ENCODE measurements at regions not wholly inside any gene's neighbourhood (a gene's known extent, or its start where the extent isn't known, plus 50 kb on each side); places are given as distances from the start of the nearest gene placed in this dataset.

DNA sequence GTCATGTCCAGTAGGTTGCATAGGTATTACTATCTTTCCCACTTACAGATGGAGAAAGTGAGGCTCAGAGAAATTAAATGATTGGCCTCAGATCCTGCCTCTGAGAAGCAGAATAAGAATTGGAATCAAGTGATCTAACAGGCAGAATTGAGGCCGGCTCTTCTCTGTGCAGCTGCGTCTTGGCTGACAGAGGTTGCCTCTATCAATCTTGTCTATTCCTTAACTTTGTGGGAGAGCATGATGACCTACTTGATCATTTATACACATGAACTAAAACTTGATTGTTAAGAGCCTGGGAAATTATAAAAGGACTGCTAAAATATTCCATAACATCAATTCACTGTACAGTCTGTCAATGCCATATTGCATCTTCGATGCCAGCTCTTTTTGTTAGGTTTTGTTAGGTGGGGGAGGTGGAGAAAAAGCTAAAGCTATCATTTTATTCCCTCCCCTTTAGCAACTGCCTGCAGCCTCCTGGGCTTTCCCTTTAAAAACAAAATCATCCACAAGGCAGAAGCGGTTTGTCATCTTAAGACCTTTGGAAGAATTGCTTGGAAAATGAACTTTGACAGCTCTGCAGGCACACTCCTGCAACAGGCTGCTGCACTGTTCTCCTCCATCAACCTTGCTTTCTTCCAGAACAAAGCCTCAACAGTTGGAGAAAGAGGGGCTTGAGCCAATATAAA is 247.4 kb downstream of the SMARCA2 start:
- no peak for TF ChIP-seq POLR2A (IDR thresholded peaks at IDR 0.05)
- no peak for TF ChIP-seq CTCF (IDR thresholded peaks at IDR 0.05)
- Histone ChIP-seq H3K4me3 (no peak overlapping the region), H3K27ac (peak overlapping the region in 1 of 2 donors; percentile 26), H3K9me3 (no peaks in the 10 kb centered on the region), H3K27me3 (no peaks in the 10 kb centered on the region), H3K4me1 (peaks cover 0 to 7% of the 10 kb centered on the region in 2 donors), H3K36me3 (no peaks in the 10 kb centered on the region)
- no peak for DNase-seq
- intact Hi-C loops (cut with DNase I; ENCODE audit: low total_unique reads): no loop called here

- no peaks in the 10 kb centered on the region for H3K36me3 ChIP-seq
- H3K4me1 ChIP-seq: peaks cover 0 to 10% of the 10 kb centered on the region in 2 donors
Observed at GRCh38 chr9:2263111-2263510, 248.0 kb downstream of the SMARCA2 start.

GRCh38 chr9:2263665-2264064 is 248.5 kb downstream of the SMARCA2 start:
- no peak overlapping the region for H3K4me3 ChIP-seq
- TF ChIP-seq CTCF (IDR thresholded peaks at IDR 0.05): no peak
- TF ChIP-seq POLR2A (IDR thresholded peaks at IDR 0.05): no peak
- H3K27ac ChIP-seq: no peak overlapping the region
- H3K4me1 ChIP-seq: peaks cover 0 to 10% of the 10 kb centered on the region in 2 donors
- no peak for DNase-seq
- no peaks in the 10 kb centered on the region for H3K36me3 ChIP-seq
- H3K27me3 ChIP-seq: no peaks in the 10 kb centered on the region
- intact Hi-C loops (cut with DNase I; ENCODE audit: low total_unique reads): no loop called here
- no peaks in the 10 kb centered on the region for H3K9me3 ChIP-seq

More at GRCh38 chr9:2263111-2263510, 248.0 kb downstream of the SMARCA2 start:
- H3K9me3 ChIP-seq: no peaks in the 10 kb centered on the region
- no peak overlapping the region for H3K4me3 ChIP-seq
- no peaks in the 10 kb centered on the region for H3K27me3 ChIP-seq
- DNase-seq: no peak
- intact Hi-C loops (cut with DNase I; ENCODE audit: low total_unique reads): no loop called here
- TF ChIP-seq POLR2A (IDR thresholded peaks at IDR 0.05): no peak
- peak overlapping the region in 1 of 2 donors; percentile 26 for H3K27ac ChIP-seq

- H3K27me3 ChIP-seq: no peaks in the 10 kb centered on the region
- peaks cover 0 to 10% of the 10 kb centered on the region in 2 donors for H3K4me1 ChIP-seq
- DNase-seq: no peak
- no peak overlapping the region for H3K27ac ChIP-seq
- intact Hi-C loops (cut with DNase I; ENCODE audit: low total_unique reads): no loop called here
- no peak overlapping the region for H3K4me3 ChIP-seq
- no peaks in the 10 kb centered on the region for H3K9me3 ChIP-seq
- no peaks in the 10 kb centered on the region for H3K36me3 ChIP-seq
- no peak for TF ChIP-seq CTCF (IDR thresholded peaks at IDR 0.05)
- no peak for TF ChIP-seq POLR2A (IDR thresholded peaks at IDR 0.05)
Observed at GRCh38 chr9:2264081-2264480, 248.9 kb downstream of the SMARCA2 start.

- TF ChIP-seq CTCF (IDR thresholded peaks at IDR 0.05) (no peak), POLR2A (IDR thresholded peaks at IDR 0.05) (no peak)
Observed at GRCh38 chr9:2267181-2267745, 252.1 kb downstream of the SMARCA2 start.

More at GRCh38 chr9:2267181-2267745, 252.1 kb downstream of the SMARCA2 start:
- Histone ChIP-seq H3K4me1 (peaks cover 0 to 10% of the 10 kb centered on the region in 2 donors), H3K27ac (peak overlapping the region; percentile 42 to 66), H3K36me3 (no peaks in the 10 kb centered on the region), H3K4me3 (no peak overlapping the region), H3K9me3 (no peaks in the 10 kb centered on the region), H3K27me3 (no peaks in the 10 kb centered on the region)
- intact Hi-C loops (cut with DNase I; ENCODE audit: low total_unique reads): no loop called here
- peak in 1 of 2 donors; percentile 66 for DNase-seq
